ENCODE measurements at regions not wholly inside any gene's neighbourhood (a gene's known extent, or its start where the extent isn't known, plus 50 kb on each side); places are given as distances from the start of the nearest gene placed in this dataset.

GRCh38 chr11:70532066-70532440 is 133.7 kb downstream of the CTTN start:
- DNase-seq, result no peak
- Histone ChIP-seq H4K5ac (ENCODE audit: insufficient read length, low read depth, low read length) (no peak overlapping the region), H2BK120ac (ENCODE audit: low read depth, low read length, poor library complexity, severe bottlenecking) (no peak overlapping the region), H2BK12ac (ENCODE audit: insufficient read length, low read depth, low read length) (no peak overlapping the region), H3K4me1 (ENCODE audit: insufficient read depth, low read length) (peaks cover 11% of the 10 kb centered on the region; the same call in 1 of the 2 replicates), H3K18ac (ENCODE audit: insufficient read length, low read depth, low read length) (no peak overlapping the region), H2AFZ (ENCODE audit: low read length) (no peak overlapping the region), H3K9me3 (ENCODE audit: control insufficient read depth, low read depth, low read length) (no peaks in the 10 kb centered on the region), H2AK5ac (ENCODE audit: insufficient read length, low read length) (no peak overlapping the region), H4K20me1 (ENCODE audit: control insufficient read depth, insufficient read depth, insufficient read length) (no peaks in the 10 kb centered on the region), H3K4me2 (ENCODE audit: insufficient read depth, insufficient read length, low read length) (no peak overlapping the region), H3K27ac (ENCODE audit: insufficient read length, low read depth, low read length) (no peak overlapping the region), H2BK15ac (ENCODE audit: low read depth, low read length) (no peak overlapping the region), H3K56ac (ENCODE audit: insufficient read length, low read depth, low read length) (no peak overlapping the region), H3K23ac (ENCODE audit: insufficient read length, low read depth, low read length) (no peak overlapping the region), H3K4ac (ENCODE audit: low read depth, low read length) (no peak overlapping the region), H2BK5ac (ENCODE audit: insufficient read length, low read length) (no peak overlapping the region), H3K27me3 (ENCODE audit: insufficient read depth, low read length) (no peaks in the 10 kb centered on the region), H3K23me2 (ENCODE audit: insufficient read length, low read depth, low read length, poor library complexity, severe bottlenecking) (no peaks in the 10 kb centered on the region), H3K9ac (ENCODE audit: extremely low read depth, insufficient read length, low read length) (no peak overlapping the region), H4K91ac (ENCODE audit: insufficient read length, low read depth, low read length) (no peak overlapping the region), H2BK20ac (ENCODE audit: low read depth, low read length, poor library complexity, severe bottlenecking) (no peak overlapping the region), H3K79me2 (ENCODE audit: insufficient read depth, low read length) (no peaks in the 10 kb centered on the region), H3K14ac (ENCODE audit: insufficient read depth, low read length) (no peak overlapping the region), H3K79me1 (ENCODE audit: insufficient read depth, low read depth, low read length, poor library complexity, severe bottlenecking) (no peaks in the 10 kb centered on the region), H4K8ac (replicated peaks; ENCODE audit: insufficient read length, low read depth, low read length) (no peak overlapping the region), H3T11ph (ENCODE audit: low read length) (no peak overlapping the region)
- WGBS (ENCODE audit: extremely low coverage, insufficient read length, low lambda C conversion rate), result no CpG with 5 or more reads among the region's 1 CpG
- H3K4me3 Mint-ChIP-seq, result no peak overlapping the region
- peak overlapping the region; percentile 77 to 98 (median 91) for H3K27ac Mint-ChIP-seq
- H3K36me3 Mint-ChIP-seq (ENCODE audit: insufficient read depth in 1 of 3, low read depth in 3 of 3), result peaks cover 0 to 6% (median 4%) of the 10 kb centered on the region in 3 experiments; a peak in 4 of 7 replicates
- peaks cover 14 to 18% of the 10 kb centered on the region in 2 experiments for H3K4me1 Mint-ChIP-seq
- H3K27me3 Mint-ChIP-seq (ENCODE audit: low read depth), result no peaks in the 10 kb centered on the region
- no peak for TF ChIP-seq CTCF (conservative IDR thresholded peaks at IDR 0.05)
- H3K9me3 Mint-ChIP-seq, result peaks cover 3% of the 10 kb centered on the region in 2 experiments; a peak in 4 of 5 replicates
